Kidney epithelial cell (primary cell): ENCODE measurements at regions not wholly inside any gene's neighbourhood (a gene's known extent, or its start where the extent isn't known, plus 50 kb on each side); places are given as distances from the start of the nearest gene placed in this dataset.

Source experiments
- DNase-seq: peaks from one replicate; pipeline ENCODE4 v3.0.0-alpha.2; 2010; ENCODE audit warnings: low read depth
- H3K27me3 ChIP-seq: 2 replicates; pipeline ENCODE4 v1.6.0; 2011; ENCODE audit warnings: low read length; ENCODE audit not compliant: control insufficient read depth, insufficient read depth
- H3K36me3 ChIP-seq: 2 replicates; pipeline ENCODE4 v1.5.1; 2011; ENCODE audit warnings: low read length; ENCODE audit not compliant: control insufficient read depth, insufficient read depth
- H3K4me3 ChIP-seq: 2 replicates; pipeline ENCODE4 v1.5.1; 2011; ENCODE audit warnings: low read depth, mild to moderate bottlenecking, control low read depth, low read length
- CTCF ChIP-seq: IDR thresholded peaks from 2 replicates; pipeline ENCODE4 v1.5.1; 2011; ENCODE audit warnings: mild to moderate bottlenecking, moderate library complexity, low read length, control low read depth, inconsistent platforms; ENCODE audit not compliant: insufficient read depth, poor library complexity, severe bottlenecking

GRCh38 chr3:144665567-144666053, 694.0 kb downstream of the DIPK2A start:
- no peak for TF ChIP-seq CTCF
- H3K36me3 ChIP-seq, result no peaks in the 10 kb centered on the region
- no peaks in the 10 kb centered on the region for H3K27me3 ChIP-seq
- H3K4me3 ChIP-seq, result no peak overlapping the region
- no peak for DNase-seq

- TF ChIP-seq CTCF, result no peak
- Histone ChIP-seq H3K27me3 (no peaks in the 10 kb centered on the region), H3K4me3 (no peak overlapping the region), H3K36me3 (no peaks in the 10 kb centered on the region)
- DNase-seq, result no peak
Measured at GRCh38 chr3:144670571-144670970, 698.9 kb downstream of the DIPK2A start.

GRCh38 chr3:144677103-144677502, 705.5 kb downstream of the DIPK2A start:
- no peaks in the 10 kb centered on the region for H3K27me3 ChIP-seq
- H3K4me3 ChIP-seq, result no peak overlapping the region
- no peaks in the 10 kb centered on the region for H3K36me3 ChIP-seq
- TF ChIP-seq CTCF, result no peak
- no peak for DNase-seq

- Histone ChIP-seq H3K27me3 (no peaks in the 10 kb centered on the region), H3K4me3 (no peak overlapping the region), H3K36me3 (no peaks in the 10 kb centered on the region)
- no peak for DNase-seq
- TF ChIP-seq CTCF, result no peak
Measured at GRCh38 chr3:144683065-144683464, 711.4 kb downstream of the DIPK2A start.

- no peaks in the 10 kb centered on the region for H3K36me3 ChIP-seq
- TF ChIP-seq CTCF, result no peak
- no peak overlapping the region for H3K4me3 ChIP-seq
- no peak for DNase-seq
- no peaks in the 10 kb centered on the region for H3K27me3 ChIP-seq
Measured at GRCh38 chr3:144687862-144688261, 716.2 kb downstream of the DIPK2A start.

- H3K4me3 ChIP-seq, result no peak overlapping the region
- no peak for TF ChIP-seq CTCF
- no peaks in the 10 kb centered on the region for H3K36me3 ChIP-seq
- DNase-seq, result no peak
- H3K27me3 ChIP-seq, result no peaks in the 10 kb centered on the region
Measured at GRCh38 chr3:144692488-144692887, 720.9 kb downstream of the DIPK2A start.
